Heart right ventricle (tissue), 16 donors: ENCODE measurements at regions not wholly inside any gene's neighbourhood (a gene's known extent, or its start where the extent isn't known, plus 50 kb on each side); places are given as distances from the start of the nearest gene placed in this dataset.

Experiments
- ATAC-seq, 8 donors: fragments of 200-7000 bp; cut with Tn5 transposase; one replicate each; pipeline ENCODE4 v1.9.1; 2020; ENCODE audit warnings: mild to moderate bottlenecking in 8 of 8, moderate library complexity in 8 of 8, moderate number of reproducible peaks in 1 of 8
- DNase-seq, 2 donors: peaks; one replicate each; pipeline ENCODE4 v3.0.0-alpha.2; 2020
- H3K27ac ChIP-seq, 10 donors: fragments of 200-600 bp; sonication (generic) in 2 of 10; one replicate each; pipeline versions ENCODE4 v1.5.0 to v1.8.0; 2020 to 2022; ENCODE audit warnings: mild to moderate bottlenecking in 3 of 10
- H3K27me3 ChIP-seq, 7 donors: fragments of 200-600 bp; one replicate each; pipeline ENCODE4 v1.8.0; 2021 to 2022; ENCODE audit warnings: mild to moderate bottlenecking in 2 of 7
- H3K36me3 ChIP-seq, 9 donors: fragments of 200-600 bp; sonication (generic) in 1 of 9; one replicate each; pipeline versions ENCODE4 v1.5.0 to v1.8.0; 2020 to 2022; ENCODE audit warnings: mild to moderate bottlenecking in 2 of 9
- H3K4me1 ChIP-seq, 9 donors: fragments of 200-600 bp; sonication (generic) in 1 of 9; one replicate each; pipeline versions ENCODE4 v1.5.0 to v1.8.0; 2020 to 2022; ENCODE audit warnings: mild to moderate bottlenecking in 4 of 9
- H3K4me3 ChIP-seq, 10 donors: fragments of 200-600 bp; sonication (generic) in 2 of 10; one replicate each; pipeline versions ENCODE4 v1.5.0 to v1.8.0; 2020 to 2022; ENCODE audit warnings: mild to moderate bottlenecking in 7 of 10, moderate library complexity in 2 of 10
- H3K9me3 ChIP-seq, 11 donors: fragments of 200-600 bp in 10 of 11; sonication (generic) in 2 of 11; one replicate each; pipeline versions ENCODE4 v1.5.0 to v1.8.0; 2013 to 2022; ENCODE audit warnings: mild to moderate bottlenecking in 2 of 11, control low read depth in 1 of 11, moderate library complexity in 1 of 11
- CTCF ChIP-seq, 9 donors: fragments of 200-600 bp; sonication (generic) in 2 of 9; IDR thresholded peaks; one replicate each; pipeline versions ENCODE4 v1.5.0 to v1.8.0; 2021 to 2022; ENCODE audit warnings: antibody characterized with exemption in 9 of 9, mild to moderate bottlenecking in 5 of 9, moderate library complexity in 1 of 9
- WGBS, 2 donors: extraction: QIAGEN DNeasy Blood & Tissue Kit; methylation state at CpG; one replicate each; pipeline ENCODE4 v1.1.7; 2013; ENCODE audit warnings: inconsistent platforms in 1 of 2; 5-methylcytosine and 5-hydroxymethylcytosine counted together
- intact Hi-C, 10 donors: fragments of 100-400 bp; cut with DNase I; formaldehyde crosslinking; loops; one replicate each; pipeline versions ENCODE4 v1.11.1 to v1.14.2; 2022
- donor health status: Arrhythmogenic right ventricular cardiomyopathy.
- donor health status: ischemic (EF 13 %, LVEDD 7.1; RV severe dilation, severe dysfunction).
- donor health status: healthy with polysubstance abuse.
- donor health status: DM: no; HTN: yes; CAD: no.
- donor health status: DM: no; HTN: no; CAD: no.
- donor health status: ischemic (EF 25% LVEDD 6.9; RV normal size, moderate dysfunction).
- donor health status: ischemic (EF 25% LVEDD 5.7; RV mildly dilated, moderate dysfunction).
- donor health status: healthy.
- donor health status: DM: yes; HTN: yes; CAD: no.
- donor health status: Ischemic cardiomyopathy.
- donor health status: ischemic (EF 35%, LVEDD 5.7; RV mildly dilated, moderate dysfunction).
- donor health status: nonischemic (EF 11% LVEDD 7.7; RV severe dilation, severe dysfunction).
- donor health status: DM: yes; HTN: yes; CAD: no.
- donor health status: PGD.
- donor health status: ischemic (EF 29% LVEDD 5.4; RV normal size, mild dysfunction).
- donor health status: nonischemic (EF 23%, LVEDD 6.1; RV moderate dilation, normal function).

- Histone ChIP-seq H3K4me3 (no peak overlapping the region), H3K27ac (no peak overlapping the region), H3K36me3 (peaks cover 0 to 36% (median 0%) of the 10 kb centered on the region in 9 donors), H3K9me3 (no peaks in the 10 kb centered on the region), H3K4me1 (peaks cover 0 to 6% (median 0%) of the 10 kb centered on the region in 9 donors), H3K27me3 (no peaks in the 10 kb centered on the region)
- WGBS, 2 donors = 98 to 99% methylated on average over 3 of the region's 3 CpGs
- intact Hi-C loops = loop anchor here in 1 of 10 donors (10.0 kb wide), 1 partner anchor 85 kb away; no protein-coding TSS in a partner anchor
- DNase-seq (no peak), ATAC-seq (no peak)
- TF ChIP-seq CTCF (IDR thresholded peaks at IDR 0.05) = no peak
Observed at GRCh38 chr6:144710207-144710606, 425.1 kb downstream of the UTRN start.

- Histone ChIP-seq H3K4me3 (no peak overlapping the region), H3K4me1 (peaks cover 0 to 6% (median 0%) of the 10 kb centered on the region in 9 donors), H3K36me3 (peaks cover 0 to 21% (median 0%) of the 10 kb centered on the region in 9 donors), H3K27ac (no peak overlapping the region), H3K27me3 (no peaks in the 10 kb centered on the region), H3K9me3 (no peaks in the 10 kb centered on the region)
- 93 to 96% methylated on average over 2 of the region's 2 CpGs for WGBS, 2 donors
- ATAC-seq (no peak), DNase-seq (no peak)
- TF ChIP-seq CTCF (IDR thresholded peaks at IDR 0.05) = no peak
- intact Hi-C loops = loop anchor here in 1 of 10 donors (10.0 kb wide), 1 partner anchor 87 kb away; no protein-coding TSS in a partner anchor
Observed at GRCh38 chr6:144711661-144712060, 426.5 kb downstream of the UTRN start.

- H3K9me3 ChIP-seq = no peaks in the 10 kb centered on the region
- ATAC-seq = no peak
- peaks cover 0 to 13% (median 0%) of the 10 kb centered on the region in 9 donors for H3K36me3 ChIP-seq
- TF ChIP-seq CTCF (IDR thresholded peaks at IDR 0.05) = no peak
- DNase-seq = no peak
- no peak overlapping the region for H3K4me3 ChIP-seq
- 43 to 60% methylated on average over 1 of the region's 1 CpG for WGBS, 2 donors
- H3K27ac ChIP-seq = no peak overlapping the region
- intact Hi-C loops = loop anchor here in 1 of 10 donors (10.0 kb wide), 1 partner anchor 88 kb away; no protein-coding TSS in a partner anchor
- H3K27me3 ChIP-seq = no peaks in the 10 kb centered on the region
- peaks cover 0 to 6% (median 0%) of the 10 kb centered on the region in 9 donors for H3K4me1 ChIP-seq
Observed at GRCh38 chr6:144712541-144712940, 427.4 kb downstream of the UTRN start.

GRCh38 chr6:144714021-144714712, 429.0 kb downstream of the UTRN start:
- DNase-seq (no peak), ATAC-seq (no peak)
- Histone ChIP-seq H3K9me3 (no peaks in the 10 kb centered on the region), H3K27ac (no peak overlapping the region), H3K4me3 (no peak overlapping the region), H3K36me3 (no peaks in the 10 kb centered on the region), H3K4me1 (peaks cover 0 to 6% (median 0%) of the 10 kb centered on the region in 9 donors), H3K27me3 (no peaks in the 10 kb centered on the region)
- WGBS, 2 donors = 91 to 94% methylated on average over 2 of the region's 2 CpGs
- TF ChIP-seq CTCF (IDR thresholded peaks at IDR 0.05) = no peak
- intact Hi-C loops = loop anchor here in 1 of 10 donors (10.0 kb wide), 1 partner anchor 89 kb away; no protein-coding TSS in a partner anchor
